Kidney tubule cell (primary cell): ENCODE measurements at regions not wholly inside any gene's neighbourhood (a gene's known extent, or its start where the extent isn't known, plus 50 kb on each side); places are given as distances from the start of the nearest gene placed in this dataset.
A peak's percentile ranks its signal among the peaks of the same experiment; 100 is the strongest.

Experiments
- DNase-seq: peaks from one replicate; pipeline ENCODE4 v3.0.0-alpha.2; 2018; ENCODE audit warnings: low spot score

DNA sequence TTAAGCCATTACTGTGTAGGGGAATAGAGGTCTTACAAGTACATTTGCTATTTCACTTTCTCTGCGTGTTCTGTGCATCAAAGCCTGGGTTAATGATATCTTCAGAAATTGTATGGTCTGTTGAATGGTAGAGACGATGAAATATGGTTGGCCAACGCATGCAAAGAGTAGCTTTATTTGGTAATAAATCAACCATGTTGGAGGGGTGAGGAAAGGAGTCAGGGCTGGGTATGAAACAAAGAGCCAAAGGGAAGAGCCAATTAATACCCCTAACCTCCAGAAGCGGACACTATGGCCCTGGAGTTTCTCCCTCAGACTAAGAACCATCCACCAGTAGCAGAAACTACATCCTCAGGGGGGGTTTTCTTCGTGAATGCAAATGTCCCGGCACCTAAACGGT lies 1974.0 kb upstream of the WWC1 start:
- no peak for DNase-seq

GRCh38 chr5:166320920-166321480 lies 1970.4 kb upstream of the WWC1 start:
- DNase-seq = no peak

DNA sequence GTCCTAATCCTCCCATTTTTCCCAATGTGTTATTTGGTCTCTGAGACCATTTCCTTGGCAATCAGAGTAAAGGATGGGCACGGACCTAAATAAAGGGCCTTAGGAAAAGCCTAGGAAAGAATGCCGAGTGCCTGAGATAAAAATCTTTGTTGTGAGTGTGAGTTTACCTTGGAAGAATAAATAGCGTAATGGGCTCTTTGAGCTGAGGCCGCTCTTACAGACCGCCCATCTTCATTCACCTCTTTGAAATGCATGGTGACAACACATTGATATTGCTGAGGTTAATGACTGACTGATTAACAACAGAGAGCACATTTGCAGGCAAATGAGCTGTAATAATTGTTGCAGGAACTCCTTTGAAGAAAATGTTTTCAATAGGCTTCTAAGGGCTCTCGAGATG lies 1967.1 kb upstream of the WWC1 start:
- peak; percentile 5 for DNase-seq

DNA sequence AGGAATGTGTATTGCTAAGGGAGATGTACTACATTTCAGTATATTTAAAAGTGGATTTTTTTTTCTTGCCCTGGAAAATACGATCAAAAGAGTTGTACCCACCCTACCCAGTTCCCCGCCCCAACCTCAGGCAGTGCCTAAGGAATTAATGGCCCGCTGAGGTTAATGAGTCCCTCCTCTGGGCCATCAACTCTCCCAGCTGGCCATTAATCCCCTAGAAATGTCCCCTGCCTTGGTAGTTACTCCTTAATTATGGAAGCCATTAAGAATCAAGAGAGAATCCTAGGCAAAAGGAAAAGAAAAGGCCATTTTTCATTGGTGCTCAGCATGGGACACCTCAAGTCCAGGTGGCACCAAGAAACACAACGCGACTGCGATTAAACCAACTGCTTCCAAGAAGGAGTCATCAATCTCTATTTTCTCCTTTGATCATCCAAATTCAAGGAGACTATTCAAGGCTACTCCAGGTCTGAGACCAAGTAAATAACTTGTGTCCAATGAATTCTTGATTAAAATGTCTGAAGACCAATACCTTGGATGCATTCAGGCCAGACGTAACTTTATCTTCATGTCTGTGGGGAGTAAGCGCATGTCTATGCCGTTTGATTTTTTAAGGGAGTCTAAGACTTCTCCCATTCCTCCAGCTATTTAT lies 1962.2 kb upstream of the WWC1 start:
- DNase-seq = no peak

- no peak for DNase-seq
Measured at GRCh38 chr5:166330036-166330435, 1961.4 kb upstream of the WWC1 start.

DNA sequence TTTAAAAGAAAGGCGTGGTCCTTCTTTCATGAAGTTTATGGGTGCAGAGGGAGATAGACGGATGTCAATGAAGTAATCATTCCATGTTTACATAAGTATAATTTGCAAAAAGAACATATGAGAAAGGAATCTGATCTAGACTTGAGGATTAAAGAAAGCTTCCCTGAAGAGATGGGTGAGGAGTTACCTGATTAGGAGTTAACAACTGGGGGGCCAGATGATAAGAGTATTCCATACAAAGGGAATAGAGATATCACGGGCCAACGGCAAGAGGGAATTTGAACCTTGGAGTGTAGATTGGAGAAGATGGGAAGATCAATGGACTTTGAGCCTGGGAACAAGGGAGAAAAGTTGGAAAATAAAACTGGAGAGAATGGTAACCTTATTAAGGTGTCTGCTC lies 1959.9 kb upstream of the WWC1 start:
- DNase-seq = no peak

- DNase-seq = no peak
Measured at GRCh38 chr5:166338801-166339200, 1952.6 kb upstream of the WWC1 start.

DNA sequence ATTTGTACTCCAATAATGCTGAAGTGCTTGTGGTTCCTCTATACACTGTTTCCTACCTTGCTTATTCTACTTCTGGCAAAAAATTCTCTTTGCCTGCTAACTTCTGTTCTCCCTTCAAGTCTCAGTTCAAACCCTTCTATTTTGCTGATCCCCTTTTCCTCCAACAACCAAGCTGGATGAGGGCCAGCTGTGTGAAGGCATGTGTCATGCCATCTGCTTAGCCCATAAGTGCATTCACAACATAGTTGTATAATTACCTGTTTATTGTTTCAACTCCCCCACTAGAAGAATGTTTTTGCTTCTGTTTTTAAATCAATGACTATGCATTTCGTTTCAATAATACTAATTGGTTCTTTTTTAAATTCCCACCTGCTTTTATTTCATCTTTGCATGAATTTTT lies 1951.4 kb upstream of the WWC1 start:
- DNase-seq = peak; percentile 23

DNA sequence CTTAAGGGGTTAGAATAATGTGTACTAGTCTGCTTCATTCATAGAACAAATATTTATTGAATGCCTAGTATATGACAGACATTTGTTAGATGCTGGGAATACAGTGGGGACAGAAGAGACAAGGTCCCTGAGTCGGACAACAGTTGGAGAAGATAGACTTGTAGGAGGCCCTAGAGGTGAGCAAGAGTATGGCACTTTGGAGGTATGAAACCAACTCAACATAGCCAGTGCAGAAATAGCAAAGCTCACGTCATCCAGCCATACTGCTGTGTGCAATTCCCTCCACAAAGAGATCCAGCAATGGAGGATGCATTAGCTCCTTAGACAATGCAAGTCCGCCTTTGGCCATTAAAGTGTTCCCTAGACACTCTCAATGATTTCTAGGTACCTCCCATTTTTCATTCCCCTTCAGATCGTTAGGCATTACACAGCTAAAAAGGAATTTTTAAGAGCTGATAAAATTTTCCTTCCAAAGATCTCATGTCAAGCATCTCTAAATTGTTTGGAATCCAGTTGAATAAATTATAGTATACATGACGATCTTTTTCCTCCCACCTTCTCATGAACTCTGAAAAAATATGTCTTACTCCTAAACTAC lies 1949.6 kb upstream of the WWC1 start:
- no peak for DNase-seq

- no peak for DNase-seq
Measured at GRCh38 chr5:166342402-166342801, 1949.0 kb upstream of the WWC1 start.

GRCh38 chr5:166346726-166347374 lies 1944.6 kb upstream of the WWC1 start:
- DNase-seq = no peak

DNA sequence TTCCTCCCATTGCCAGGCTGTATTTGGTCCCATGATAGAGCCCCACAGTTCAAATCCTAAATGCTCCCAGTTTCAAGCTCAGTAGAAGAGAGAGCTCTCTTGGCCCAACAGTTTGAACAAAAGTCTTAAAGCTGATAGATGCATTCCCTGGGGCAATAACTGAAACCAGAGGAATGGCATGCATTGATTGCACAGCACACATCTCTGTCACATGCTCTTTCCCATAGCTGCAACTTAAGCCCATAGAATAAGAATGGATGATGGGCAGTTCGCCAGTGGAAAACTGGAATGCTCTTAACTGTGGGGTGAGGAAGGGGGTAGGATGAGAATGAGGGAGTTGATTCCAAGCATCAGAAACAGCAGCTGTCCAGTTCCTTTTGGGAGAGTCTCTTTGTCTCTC lies 1942.4 kb upstream of the WWC1 start:
- no peak for DNase-seq

GRCh38 chr5:166353580-166353979 lies 1937.9 kb upstream of the WWC1 start:
- no peak for DNase-seq

- DNase-seq = peak; percentile 36
Measured at GRCh38 chr5:166354332-166354731, 1937.1 kb upstream of the WWC1 start.

- peak; percentile 42 for DNase-seq
Measured at GRCh38 chr5:166356096-166356495, 1935.3 kb upstream of the WWC1 start.

DNA sequence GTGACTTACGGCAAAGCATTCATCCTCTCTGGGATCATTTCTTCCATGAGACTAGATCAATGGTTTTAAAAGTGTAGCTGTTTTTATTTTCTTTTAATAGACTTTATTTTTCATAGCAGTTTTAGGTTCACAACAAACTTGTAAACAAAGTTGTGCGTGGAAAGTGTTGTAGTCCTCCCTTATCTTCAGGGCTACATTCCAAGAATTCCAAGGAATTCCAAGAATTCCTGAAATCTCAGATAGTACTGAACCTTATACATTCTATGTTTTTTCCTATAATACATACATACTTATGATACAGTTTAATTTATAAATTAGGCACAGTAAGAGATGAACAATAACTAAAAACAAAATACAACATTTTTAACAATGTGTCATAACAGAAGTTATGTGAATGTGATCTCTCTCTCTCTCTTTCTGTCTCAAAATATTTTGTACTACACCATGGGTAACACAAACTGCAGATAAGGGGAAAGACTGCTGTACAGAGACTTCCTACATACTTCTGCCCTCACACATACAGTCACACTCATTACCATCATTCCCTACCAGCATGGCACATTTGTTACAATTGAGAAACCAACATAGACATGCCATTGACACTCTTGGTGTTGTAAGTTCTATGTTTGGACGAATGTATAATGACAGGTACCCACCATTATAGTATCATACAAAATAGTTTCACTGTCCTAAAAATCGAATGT lies 1933.2 kb upstream of the WWC1 start:
- no peak for DNase-seq

- DNase-seq = no peak
Measured at GRCh38 chr5:166363087-166363760, 1928.2 kb upstream of the WWC1 start.

- DNase-seq = no peak
Measured at GRCh38 chr5:166365164-166365563, 1926.3 kb upstream of the WWC1 start.

DNA sequence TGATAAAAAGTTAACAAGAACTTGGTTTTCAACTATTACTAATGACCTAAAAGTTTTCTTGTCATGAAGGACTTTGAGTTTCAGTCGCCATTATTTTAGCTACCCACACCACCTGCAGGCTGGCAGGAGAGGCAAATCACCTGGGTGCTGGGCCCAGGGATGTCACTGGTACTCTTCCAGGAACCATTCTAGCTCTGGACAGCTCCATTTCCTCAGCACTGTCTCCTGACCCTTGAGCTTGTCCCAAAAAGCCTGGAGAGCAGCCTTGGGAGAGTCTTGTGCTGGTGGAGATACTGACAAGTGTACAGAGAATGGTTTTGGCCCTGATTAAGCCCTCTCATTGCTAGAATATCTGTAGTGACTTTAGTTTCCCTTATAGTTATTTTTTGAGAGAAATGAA lies 1924.1 kb upstream of the WWC1 start:
- DNase-seq = no peak

DNA sequence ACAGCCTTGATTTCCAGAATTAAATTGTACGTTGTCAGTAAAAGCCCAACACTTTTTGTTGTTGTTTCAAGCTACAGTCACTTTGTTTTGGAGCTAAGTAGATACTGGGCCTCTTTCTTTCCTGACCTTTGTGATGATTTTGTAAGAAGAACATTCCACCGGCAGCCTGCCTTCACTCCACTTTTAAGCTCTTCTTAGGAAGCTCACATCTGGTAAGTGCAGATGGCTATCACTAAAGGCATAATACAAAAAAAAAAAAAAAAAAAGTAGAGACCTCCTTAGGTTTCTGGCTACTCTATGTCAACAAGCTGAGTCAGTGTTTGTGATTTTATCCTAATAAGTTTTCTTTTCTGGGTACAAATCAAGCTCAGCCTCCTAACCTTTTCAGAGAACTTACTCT lies 1922.1 kb upstream of the WWC1 start:
- DNase-seq = no peak

- DNase-seq = no peak
Measured at GRCh38 chr5:166369807-166370206, 1921.6 kb upstream of the WWC1 start.
